Right atrium auricular region (tissue), 2 donors: ENCODE measurements at regions not wholly inside any gene's neighbourhood (a gene's known extent, or its start where the extent isn't known, plus 50 kb on each side); places are given as distances from the start of the nearest gene placed in this dataset.

ENCODE experiments used
- DNase-seq: peaks from one replicate; pipeline ENCODE4 v3.0.0-alpha.2; 2019; ENCODE audit warnings: low spot score
- H3K27ac ChIP-seq, 2 donors: fragments of 200-600 bp; sonication (generic); 1 replicate in 1 of 2; 2 replicates in 1 of 2; pipeline ENCODE4 v1.5.1; 2016 to 2019
- H3K27me3 ChIP-seq, 2 donors: fragments of 200-600 bp; sonication (generic); one replicate each; pipeline versions ENCODE4 v1.5.1 to v1.6.0; 2017 to 2019
- H3K36me3 ChIP-seq: fragments of 200-600 bp; sonication (generic); one replicate; pipeline ENCODE4 v1.5.1; 2016
- H3K4me1 ChIP-seq, 2 donors: fragments of 200-600 bp; sonication (generic); one replicate each; pipeline versions ENCODE4 v1.5.1 to v1.6.0; 2017 to 2019
- H3K4me3 ChIP-seq, 2 donors: fragments of 200-600 bp; sonication (generic); 1 replicate in 1 of 2; 2 replicates in 1 of 2; pipeline ENCODE4 v1.5.1; 2017 to 2019; ENCODE audit warnings: mild to moderate bottlenecking in 1 of 2, moderate library complexity in 1 of 2
- H3K9me3 ChIP-seq, 2 donors: fragments of 200-600 bp; sonication (generic); one replicate each; pipeline ENCODE4 v1.5.1; 2019
- CTCF ChIP-seq, 2 donors: fragments of 200-600 bp; sonication (generic); IDR thresholded peaks; one replicate each; pipeline ENCODE4 v1.5.1; 2019; ENCODE audit warnings: antibody characterized with exemption in 2 of 2

GRCh38 chr9:22682961-22683699 lies 236.5 kb downstream of the DMRTA1 start:
- TF ChIP-seq CTCF (IDR thresholded peaks at IDR 0.05) = no peak
- Histone ChIP-seq H3K27me3 (no peaks in the 10 kb centered on the region), H3K36me3 (no peaks in the 10 kb centered on the region), H3K27ac (no peak overlapping the region), H3K9me3 (no peaks in the 10 kb centered on the region), H3K4me1 (no peaks in the 10 kb centered on the region), H3K4me3 (no peak overlapping the region)
- DNase-seq = no peak

- H3K9me3 ChIP-seq = no peaks in the 10 kb centered on the region
Observed at GRCh38 chr9:22683700-22684075, 237.1 kb downstream of the DMRTA1 start.

GRCh38 chr9:22693156-22693555 lies 246.5 kb downstream of the DMRTA1 start:
- peaks cover 0 to 4% of the 10 kb centered on the region in 2 donors for H3K9me3 ChIP-seq
- no peaks in the 10 kb centered on the region for H3K4me1 ChIP-seq
- no peak for TF ChIP-seq CTCF (IDR thresholded peaks at IDR 0.05)
- no peaks in the 10 kb centered on the region for H3K36me3 ChIP-seq
- no peak for DNase-seq
- no peaks in the 10 kb centered on the region for H3K27me3 ChIP-seq
- no peak overlapping the region for H3K27ac ChIP-seq
- H3K4me3 ChIP-seq = no peak overlapping the region

More at GRCh38 chr9:22683700-22684075, 237.1 kb downstream of the DMRTA1 start:
- H3K4me3 ChIP-seq = no peak overlapping the region
- H3K36me3 ChIP-seq = no peaks in the 10 kb centered on the region
- H3K27me3 ChIP-seq = no peaks in the 10 kb centered on the region
- no peak for TF ChIP-seq CTCF (IDR thresholded peaks at IDR 0.05)
- no peak for DNase-seq
- no peak overlapping the region for H3K27ac ChIP-seq
- no peaks in the 10 kb centered on the region for H3K4me1 ChIP-seq

DNA sequence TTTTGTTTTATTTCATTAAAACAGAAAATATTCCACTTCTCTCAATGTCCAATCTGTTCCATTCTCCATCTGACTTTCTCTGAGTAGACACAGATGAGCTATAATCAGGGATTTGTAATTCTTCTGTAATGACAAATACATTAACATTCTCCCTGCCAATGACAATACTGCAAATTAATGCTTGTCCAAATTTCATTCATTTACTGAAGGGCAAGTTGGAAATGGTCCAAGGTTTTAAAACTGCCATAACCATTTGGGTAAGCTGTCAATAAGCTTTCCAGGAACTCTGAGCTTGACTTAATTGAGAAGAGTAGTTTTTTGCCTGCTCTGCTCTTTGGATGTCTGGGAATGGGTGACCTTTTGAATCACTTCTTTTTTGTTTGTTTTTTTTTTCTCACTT lies 253.5 kb downstream of the DMRTA1 start:
- no peak for DNase-seq
- Histone ChIP-seq H3K27me3 (no peaks in the 10 kb centered on the region), H3K9me3 (peaks cover under 1 to 5% of the 10 kb centered on the region in 2 donors), H3K4me1 (no peaks in the 10 kb centered on the region), H3K4me3 (no peak overlapping the region), H3K27ac (no peak overlapping the region), H3K36me3 (no peaks in the 10 kb centered on the region)
- no peak for TF ChIP-seq CTCF (IDR thresholded peaks at IDR 0.05)

- no peak for DNase-seq
- Histone ChIP-seq H3K36me3 (no peaks in the 10 kb centered on the region), H3K27ac (no peak overlapping the region), H3K4me3 (no peak overlapping the region), H3K4me1 (no peaks in the 10 kb centered on the region), H3K9me3 (no peaks in the 10 kb centered on the region), H3K27me3 (no peaks in the 10 kb centered on the region)
- TF ChIP-seq CTCF (IDR thresholded peaks at IDR 0.05) = no peak
Observed at GRCh38 chr9:22718653-22719052, 272.0 kb downstream of the DMRTA1 start.

GRCh38 chr9:22722492-22722891 lies 275.9 kb downstream of the DMRTA1 start:
- no peak for TF ChIP-seq CTCF (IDR thresholded peaks at IDR 0.05)

More at GRCh38 chr9:22722492-22722891, 275.9 kb downstream of the DMRTA1 start:
- Histone ChIP-seq H3K27ac (no peak overlapping the region), H3K4me3 (no peak overlapping the region), H3K27me3 (no peaks in the 10 kb centered on the region), H3K4me1 (no peaks in the 10 kb centered on the region), H3K36me3 (no peaks in the 10 kb centered on the region), H3K9me3 (peaks cover 0 to 14% of the 10 kb centered on the region in 2 donors)
- DNase-seq = no peak
